Neural crest cell (in vitro differentiated cells): ENCODE measurements at regions not wholly inside any gene's neighbourhood (a gene's known extent, or its start where the extent isn't known, plus 50 kb on each side); places are given as distances from the start of the nearest gene placed in this dataset.

Experiments
- DNase-seq: peaks from one replicate; pipeline ENCODE4 v3.0.0; 2021; ENCODE audit warnings: low read depth, mixed read lengths, low spot score
- H3K27ac Mint-ChIP-seq: one replicate; pipeline ENCODE4 v1.8.0; 2021; ENCODE audit warnings: mild to moderate bottlenecking, mixed read lengths; ENCODE audit not compliant: unreplicated experiment
- H3K27me3 Mint-ChIP-seq: 2 replicates; pipeline ENCODE4 v1.8.0; 2021; ENCODE audit warnings: low read depth, mild to moderate bottlenecking, mixed read lengths
- H3K36me3 Mint-ChIP-seq: 2 replicates; pipeline ENCODE4 v1.8.0; 2021; ENCODE audit warnings: low read depth, mild to moderate bottlenecking, mixed read lengths
- H3K4me1 Mint-ChIP-seq: 2 replicates; pipeline ENCODE4 v1.8.0; 2021; ENCODE audit warnings: mixed read lengths
- H3K4me3 Mint-ChIP-seq: one replicate; pipeline ENCODE4 v1.8.0; 2021; ENCODE audit warnings: mild to moderate bottlenecking, mixed read lengths
- H3K9me3 Mint-ChIP-seq: 2 replicates; pipeline ENCODE4 v1.8.0; 2021; ENCODE audit warnings: mixed read lengths
- TF ChIP-seq, protein P1 (sequence below): fragments of 200-600 bp; sonication (generic); conservative IDR thresholded peaks from 2 replicates; pipeline ENCODE4 v1.5.0; 2021; ENCODE audit warnings: antibody characterized with exemption, mild to moderate bottlenecking

DNA sequence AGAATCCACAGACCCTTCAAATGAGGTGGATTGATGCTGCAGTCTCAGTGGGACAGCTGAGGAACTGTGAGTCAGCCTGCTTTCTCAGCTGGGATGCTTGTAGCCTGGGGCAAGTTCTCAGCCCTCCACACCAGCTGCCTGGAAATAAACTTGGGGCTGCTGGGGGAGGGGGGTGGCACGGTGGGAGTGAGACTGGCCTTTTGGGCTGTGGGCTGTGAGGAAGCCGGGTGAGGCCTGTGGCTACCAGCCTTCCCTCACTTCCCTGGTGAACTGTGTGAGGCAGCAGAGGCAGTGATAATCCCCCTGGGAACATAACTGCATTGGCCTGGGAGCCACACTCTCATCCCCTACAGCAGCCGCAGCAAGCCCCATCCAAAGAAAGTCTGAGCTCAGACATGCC is 114.5 kb upstream of the GUCY1A1 start:
- no peaks in the 10 kb centered on the region for H3K4me1 Mint-ChIP-seq
- H3K9me3 Mint-ChIP-seq: peaks cover 26% of the 10 kb centered on the region
- no peaks in the 10 kb centered on the region for H3K27me3 Mint-ChIP-seq
- TF ChIP-seq, protein P1, sequence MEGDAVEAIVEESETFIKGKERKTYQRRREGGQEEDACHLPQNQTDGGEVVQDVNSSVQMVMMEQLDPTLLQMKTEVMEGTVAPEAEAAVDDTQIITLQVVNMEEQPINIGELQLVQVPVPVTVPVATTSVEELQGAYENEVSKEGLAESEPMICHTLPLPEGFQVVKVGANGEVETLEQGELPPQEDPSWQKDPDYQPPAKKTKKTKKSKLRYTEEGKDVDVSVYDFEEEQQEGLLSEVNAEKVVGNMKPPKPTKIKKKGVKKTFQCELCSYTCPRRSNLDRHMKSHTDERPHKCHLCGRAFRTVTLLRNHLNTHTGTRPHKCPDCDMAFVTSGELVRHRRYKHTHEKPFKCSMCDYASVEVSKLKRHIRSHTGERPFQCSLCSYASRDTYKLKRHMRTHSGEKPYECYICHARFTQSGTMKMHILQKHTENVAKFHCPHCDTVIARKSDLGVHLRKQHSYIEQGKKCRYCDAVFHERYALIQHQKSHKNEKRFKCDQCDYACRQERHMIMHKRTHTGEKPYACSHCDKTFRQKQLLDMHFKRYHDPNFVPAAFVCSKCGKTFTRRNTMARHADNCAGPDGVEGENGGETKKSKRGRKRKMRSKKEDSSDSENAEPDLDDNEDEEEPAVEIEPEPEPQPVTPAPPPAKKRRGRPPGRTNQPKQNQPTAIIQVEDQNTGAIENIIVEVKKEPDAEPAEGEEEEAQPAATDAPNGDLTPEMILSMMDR: no peak
- DNase-seq: no peak
- no peak overlapping the region for H3K4me3 Mint-ChIP-seq
- no peaks in the 10 kb centered on the region for H3K36me3 Mint-ChIP-seq
- H3K27ac Mint-ChIP-seq: no peak overlapping the region

DNA sequence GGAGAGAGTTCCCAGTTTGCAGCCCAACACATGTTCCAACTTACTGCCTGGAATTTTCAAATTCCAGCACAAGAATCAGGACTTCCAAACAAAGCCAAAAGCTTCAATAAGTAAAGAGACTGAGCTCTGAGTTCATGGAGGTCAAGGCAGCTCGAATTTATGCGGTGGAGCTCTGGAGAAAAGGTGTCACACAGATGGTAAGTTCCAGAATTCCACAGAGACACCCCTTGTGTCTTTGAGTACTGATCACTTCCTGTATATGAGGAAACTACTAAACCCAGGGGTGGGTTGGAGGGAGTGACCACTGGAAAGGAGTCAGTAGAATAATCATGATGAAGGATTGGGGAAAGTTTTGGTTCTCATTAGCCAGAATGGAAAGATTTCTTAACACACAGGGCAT is 118.5 kb upstream of the GUCY1A1 start:
- peaks cover 7% of the 10 kb centered on the region for H3K9me3 Mint-ChIP-seq
- no peak overlapping the region for H3K27ac Mint-ChIP-seq
- no peaks in the 10 kb centered on the region for H3K27me3 Mint-ChIP-seq
- no peaks in the 10 kb centered on the region for H3K36me3 Mint-ChIP-seq
- H3K4me3 Mint-ChIP-seq: no peak overlapping the region
- H3K4me1 Mint-ChIP-seq: no peaks in the 10 kb centered on the region
- TF ChIP-seq, protein P1: no peak
- DNase-seq: no peak

DNA sequence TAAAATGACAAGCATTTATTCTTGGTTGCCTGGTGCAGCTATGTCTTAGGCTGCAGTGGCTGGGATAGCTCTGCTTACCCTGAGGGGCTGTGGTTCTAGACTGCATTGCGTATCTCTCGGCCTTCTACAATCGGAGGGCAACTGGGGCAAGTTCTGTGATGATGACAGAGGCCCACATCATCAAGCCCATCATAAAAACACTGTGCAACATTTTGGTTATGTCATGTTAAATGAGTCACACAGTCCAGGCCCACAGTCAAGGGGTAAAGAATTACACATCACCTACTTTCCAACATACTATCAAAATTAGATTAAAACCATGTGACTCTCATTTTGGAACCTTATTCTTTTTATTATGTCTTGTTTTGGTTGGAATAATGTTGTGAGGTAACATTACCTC is 120.2 kb upstream of the GUCY1A1 start:
- Mint-ChIP-seq H3K4me3 (no peak overlapping the region), H3K27ac (no peak overlapping the region), H3K36me3 (no peaks in the 10 kb centered on the region), H3K27me3 (no peaks in the 10 kb centered on the region), H3K4me1 (no peaks in the 10 kb centered on the region), H3K9me3 (peaks cover 9% of the 10 kb centered on the region)
- TF ChIP-seq, protein P1: no peak
- no peak for DNase-seq

DNA sequence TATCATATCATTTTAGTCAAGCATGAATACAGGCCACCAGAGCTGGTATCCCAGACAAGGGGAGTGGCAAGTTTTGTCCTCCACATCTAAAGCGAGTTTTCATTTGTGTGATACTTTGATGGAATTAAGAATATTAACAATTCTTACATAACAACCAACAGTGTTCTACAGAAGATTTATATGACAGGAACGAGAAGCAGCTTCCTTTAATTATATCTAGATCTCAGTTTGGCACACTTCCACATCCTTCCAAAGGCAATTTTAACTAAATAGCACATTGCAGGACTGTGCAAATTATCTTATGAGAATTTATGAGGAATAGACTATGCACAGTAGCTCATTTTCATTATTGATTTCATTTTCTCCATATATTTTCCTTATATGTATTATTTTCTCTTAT is 121.2 kb upstream of the GUCY1A1 start:
- no peak overlapping the region for H3K27ac Mint-ChIP-seq
- no peaks in the 10 kb centered on the region for H3K27me3 Mint-ChIP-seq
- no peaks in the 10 kb centered on the region for H3K4me1 Mint-ChIP-seq
- DNase-seq: no peak
- H3K9me3 Mint-ChIP-seq: peaks cover 9% of the 10 kb centered on the region
- TF ChIP-seq, protein P1: no peak
- H3K4me3 Mint-ChIP-seq: no peak overlapping the region
- H3K36me3 Mint-ChIP-seq: no peaks in the 10 kb centered on the region

DNA sequence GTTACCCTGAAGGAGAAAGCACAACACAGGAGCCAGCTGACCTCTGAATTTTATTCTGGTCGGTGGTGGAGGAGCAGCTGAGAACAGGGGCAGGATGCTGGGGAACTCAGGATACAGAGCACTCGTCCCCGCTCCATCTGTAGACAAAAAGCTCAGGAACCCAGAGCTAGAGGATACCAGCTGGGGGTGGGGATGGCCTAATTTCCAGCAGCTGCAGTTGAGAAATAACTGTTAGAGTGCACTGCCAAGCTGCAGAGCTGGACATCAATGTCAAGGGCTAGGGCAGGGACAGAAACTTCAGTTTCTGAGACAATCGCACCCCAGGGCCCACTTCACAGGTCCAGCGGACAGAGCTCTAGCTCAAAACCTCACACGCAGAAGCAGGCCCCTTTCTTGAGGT is 122.1 kb upstream of the GUCY1A1 start:
- Mint-ChIP-seq H3K27me3 (no peaks in the 10 kb centered on the region), H3K4me1 (no peaks in the 10 kb centered on the region), H3K27ac (no peak overlapping the region), H3K4me3 (no peak overlapping the region), H3K36me3 (no peaks in the 10 kb centered on the region), H3K9me3 (peaks cover 9% of the 10 kb centered on the region)
- TF ChIP-seq, protein P1: no peak
- DNase-seq: no peak
